NOMO-1 (cell line): ENCODE measurements at regions not wholly inside any gene's neighbourhood (a gene's known extent, or its start where the extent isn't known, plus 50 kb on each side); places are given as distances from the start of the nearest gene placed in this dataset.
"Not testable (repeated sequence)": the region's sequence is repeated elsewhere in the genome, so short reads cannot be mapped to it uniquely, and the experiment has no call there.

Experiments
- DNase-seq, 2 experiments: peaks; one replicate each; lab custom pipeline; 2025; ENCODE audit not compliant: unreplicated experiment in 2 of 2; lab: John Stamatoyannopoulos, UW

GRCh38 chr12:127589541-127589940, 677.4 kb upstream of the TMEM132C start:
- no peak for DNase-seq

DNA sequence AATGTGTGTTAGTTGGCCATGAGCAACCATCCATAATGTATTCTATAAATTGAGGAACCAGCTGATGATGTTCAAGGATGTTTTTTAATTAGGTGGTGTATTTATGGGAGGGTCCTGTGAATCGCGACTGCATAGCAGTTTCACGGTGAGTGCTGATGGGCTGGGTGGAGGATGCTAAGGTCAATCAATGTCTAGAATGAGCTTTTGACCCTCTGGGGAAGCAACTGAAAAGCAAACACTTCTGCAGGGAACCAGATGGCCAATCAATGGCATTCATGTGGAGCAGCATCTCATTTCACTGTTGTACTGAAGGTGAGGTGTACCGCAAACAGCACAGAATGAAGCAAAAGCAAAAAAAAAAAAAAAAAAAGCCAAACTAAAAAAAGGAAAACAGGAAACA, 676.1 kb upstream of the TMEM132C start:
- DNase-seq, result no peak

DNA sequence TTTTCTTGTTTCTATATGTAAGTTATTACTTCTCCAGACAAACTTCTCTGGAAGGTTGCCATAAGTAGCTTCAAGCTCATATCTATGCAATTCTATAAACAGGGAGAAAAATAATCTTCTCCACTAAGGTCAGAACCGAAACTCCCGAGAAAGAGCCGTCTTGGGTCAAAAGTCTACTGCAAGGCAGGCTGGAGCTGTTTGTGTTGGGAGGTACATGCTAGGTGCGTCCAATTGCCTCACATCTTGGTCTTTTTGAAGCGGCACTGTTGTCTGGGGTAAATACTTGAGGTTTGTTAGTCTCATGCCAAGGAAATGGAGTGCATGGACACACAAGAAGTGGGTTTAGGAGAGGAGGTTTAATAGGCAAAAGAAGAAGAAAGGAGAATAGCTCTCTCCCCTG, 674.7 kb upstream of the TMEM132C start:
- DNase-seq, result no peak

- no peak for DNase-seq
Measured at GRCh38 chr12:127594351-127594970, 672.5 kb upstream of the TMEM132C start.

DNA sequence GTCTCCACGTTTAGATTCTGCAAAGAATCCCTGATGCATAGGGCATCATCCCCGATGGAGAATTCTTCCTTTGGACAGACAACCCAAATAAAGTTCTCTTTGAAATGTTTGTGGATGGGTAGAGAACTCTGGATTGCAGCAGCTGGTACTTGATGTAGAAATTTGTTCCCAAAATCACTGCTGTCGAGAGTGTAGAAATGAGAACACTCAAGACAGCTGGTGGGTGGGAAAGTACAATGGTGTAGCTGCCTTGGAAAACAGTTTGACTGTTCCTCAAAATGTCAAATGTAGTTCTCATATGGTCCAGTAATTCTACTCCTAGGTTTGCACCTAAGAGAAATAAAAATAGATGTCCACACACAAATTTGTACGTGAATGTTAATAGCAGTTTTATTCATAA, 671.5 kb upstream of the TMEM132C start:
- no peak for DNase-seq

- no peak for DNase-seq
Measured at GRCh38 chr12:127596891-127597290, 670.1 kb upstream of the TMEM132C start.

DNA sequence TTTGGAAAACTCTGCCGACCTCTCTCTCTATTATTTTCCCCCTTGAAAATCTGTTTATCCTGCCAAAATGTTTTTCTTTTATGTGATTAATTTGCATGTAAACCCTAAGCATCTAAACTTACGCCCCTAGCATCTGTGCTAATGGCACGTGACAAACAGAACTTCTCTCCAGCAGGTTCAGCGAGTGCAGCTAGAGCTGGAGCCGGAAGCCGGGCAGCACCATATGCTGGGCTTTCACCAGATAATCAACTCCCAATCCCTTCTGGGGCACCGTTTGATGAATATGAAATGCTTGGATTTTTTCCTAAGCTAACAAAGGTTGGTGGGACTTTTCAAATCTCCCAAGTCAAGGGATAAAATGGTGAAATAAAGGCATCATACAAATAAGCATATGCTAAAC, 667.5 kb upstream of the TMEM132C start:
- DNase-seq, result no peak

- DNase-seq, result no peak
Measured at GRCh38 chr12:127600211-127600610, 666.8 kb upstream of the TMEM132C start.

GRCh38 chr12:127606476-127607015, 660.4 kb upstream of the TMEM132C start:
- DNase-seq, result no peak

GRCh38 chr12:127607146-127607725, 659.7 kb upstream of the TMEM132C start:
- no peak for DNase-seq

DNA sequence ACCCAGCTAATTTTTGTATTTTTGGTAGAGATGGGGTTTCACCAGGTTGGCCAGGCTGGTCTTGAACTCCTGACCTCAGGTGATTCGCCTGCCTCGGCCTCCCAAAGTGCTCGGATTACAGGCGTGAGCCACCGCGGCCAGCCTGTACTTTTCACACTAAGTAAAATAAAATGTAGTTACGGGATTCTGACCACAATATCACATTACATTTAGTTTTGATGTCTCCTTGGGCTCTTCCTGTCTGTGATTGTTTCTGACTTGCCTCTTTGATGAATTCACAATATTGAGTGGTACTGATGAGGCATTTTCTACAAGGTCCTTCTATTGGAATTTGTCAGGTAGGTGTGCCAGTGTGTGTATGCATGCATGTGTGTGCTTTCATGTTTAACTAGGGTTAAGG, 658.6 kb upstream of the TMEM132C start:
- DNase-seq, result not testable (repeated sequence)

- no peak for DNase-seq
Measured at GRCh38 chr12:127613056-127613455, 653.9 kb upstream of the TMEM132C start.

GRCh38 chr12:127619869-127620734, 646.9 kb upstream of the TMEM132C start:
- no peak for DNase-seq

GRCh38 chr12:127620735-127621355, 646.1 kb upstream of the TMEM132C start:
- DNase-seq, result no peak

DNA sequence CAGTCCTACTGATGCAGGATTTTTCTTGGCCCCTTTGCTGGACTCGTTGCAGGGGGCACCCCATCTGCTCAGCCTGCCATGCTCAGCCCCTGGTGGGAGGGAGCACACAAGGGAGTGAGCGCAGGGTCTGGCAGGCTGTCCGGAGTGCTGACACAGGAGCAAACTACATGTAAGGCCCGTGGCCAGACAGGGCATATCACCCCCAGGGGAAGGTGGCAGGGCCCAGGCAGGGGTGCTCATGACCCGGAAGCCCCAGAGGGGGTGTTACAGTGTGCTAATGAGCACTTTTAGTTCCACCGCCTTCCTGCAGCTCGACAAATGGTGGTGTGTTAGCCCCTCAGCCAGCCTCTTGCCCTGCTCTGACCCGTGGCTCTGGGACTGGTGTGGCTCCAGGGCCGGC, 645.6 kb upstream of the TMEM132C start:
- DNase-seq, result no peak

DNA sequence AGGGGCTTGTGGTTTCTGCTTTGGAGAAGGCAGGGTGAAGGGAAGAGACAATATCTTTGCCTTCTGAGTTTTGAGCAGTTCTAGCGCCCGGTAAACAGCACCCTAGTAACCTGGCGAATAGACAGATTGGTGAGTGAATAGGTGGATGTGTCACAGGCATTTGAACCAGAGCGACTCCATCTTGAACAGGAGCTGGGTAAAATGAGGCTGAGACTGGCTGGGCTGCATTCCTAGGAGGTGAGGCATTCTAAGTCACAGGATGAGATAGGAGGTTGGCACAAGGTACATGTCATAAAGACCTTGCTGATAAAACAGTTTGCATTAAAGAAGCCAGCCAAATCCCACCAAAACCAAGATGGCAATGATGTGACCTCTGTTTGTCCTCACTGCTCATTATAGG, 643.6 kb upstream of the TMEM132C start:
- no peak for DNase-seq

GRCh38 chr12:127625176-127625771, 641.7 kb upstream of the TMEM132C start:
- DNase-seq, result no peak

DNA sequence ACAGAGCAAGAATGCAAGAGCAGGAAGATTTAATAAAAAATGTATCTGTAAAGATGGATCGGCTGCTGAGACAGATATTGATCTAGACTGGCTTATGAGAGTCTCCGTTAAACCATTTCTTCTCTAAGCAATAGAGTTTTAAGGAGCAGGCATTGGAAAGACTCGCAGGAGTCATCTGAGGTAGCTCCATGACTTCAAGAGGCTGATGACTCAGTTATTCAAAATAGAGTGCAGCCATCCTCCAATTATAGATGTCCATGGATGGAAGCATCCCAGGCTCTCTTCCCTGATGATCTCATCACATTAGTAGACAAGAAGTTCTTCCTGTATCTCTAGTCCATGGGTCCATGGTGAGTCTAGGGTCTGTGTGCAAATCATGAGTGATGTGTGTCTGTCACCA, 638.3 kb upstream of the TMEM132C start:
- DNase-seq, result no peak

GRCh38 chr12:127629066-127629820, 637.7 kb upstream of the TMEM132C start:
- no peak for DNase-seq

DNA sequence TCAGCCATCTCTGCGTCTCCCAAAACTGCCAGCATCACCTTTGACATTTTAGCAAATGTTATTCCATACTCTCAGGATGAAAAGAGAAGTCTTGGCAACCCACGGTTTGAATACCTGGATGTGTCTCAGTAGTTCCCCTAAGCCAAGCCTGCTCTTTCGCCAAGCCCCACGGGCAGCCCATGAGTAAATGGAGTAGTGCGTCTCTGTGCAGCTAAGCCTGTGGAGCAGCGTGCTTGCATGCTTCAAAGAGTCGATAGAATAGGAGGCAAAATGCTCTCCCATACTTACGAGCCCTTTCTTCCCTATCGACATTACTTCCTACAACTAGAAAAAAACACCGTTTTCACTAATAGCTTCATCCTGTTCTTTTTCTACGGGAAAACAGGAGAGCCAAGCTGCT, 634.5 kb upstream of the TMEM132C start:
- no peak for DNase-seq
